HEK293T (cell line): ENCODE measurements at regions not wholly inside any gene's neighbourhood (a gene's known extent, or its start where the extent isn't known, plus 50 kb on each side); places are given as distances from the start of the nearest gene placed in this dataset.

Experiments
- CTCF ChIA-PET: fragments of 350-600 bp; formaldehyde crosslinking; extraction: SDS; loops from one replicate; lab custom pipeline; 2021; ENCODE audit warnings: antibody characterized with exemption, inconsistent platforms; lab: Yijun Ruan, JAX
- POLR2A ChIA-PET: fragments of 350-600 bp; formaldehyde crosslinking; extraction: SDS; loops from one replicate; lab custom pipeline; 2020; ENCODE audit warnings: antibody characterized with exemption, inconsistent platforms; lab: Yijun Ruan, JAX
- DNase-seq: peaks from one replicate; pipeline ENCODE4 v3.0.0; 2012; ENCODE audit warnings: mixed read lengths; ENCODE audit errors: extremely low spot score
- ARNT ChIP-seq: fragments of 450-650 bp; IDR thresholded peaks from 2 replicates; pipeline ENCODE4 v1.6.1; 2017; ENCODE audit warnings: mild to moderate bottlenecking
- BHLHE40 ChIP-seq: fragments of 450-650 bp; IDR thresholded peaks from 2 replicates; pipeline ENCODE4 v1.6.1; 2016; ENCODE audit warnings: mild to moderate bottlenecking, moderate library complexity, borderline replicate concordance
- CTBP1 ChIP-seq: fragments of 450-650 bp; IDR thresholded peaks from 2 replicates; pipeline ENCODE4 v1.6.1; 2016; ENCODE audit warnings: borderline replicate concordance
- ELF4 ChIP-seq: fragments of 450-650 bp; IDR thresholded peaks from 2 replicates; pipeline ENCODE4 v1.6.1; 2017; ENCODE audit warnings: antibody characterized with exemption
- FOXA1 ChIP-seq: fragments of 450-650 bp; IDR thresholded peaks from 2 replicates; pipeline ENCODE4 v1.6.1; 2016; ENCODE audit warnings: mild to moderate bottlenecking
- FOXK2 ChIP-seq: fragments of 450-650 bp; IDR thresholded peaks from 2 replicates; pipeline ENCODE4 v1.6.1; 2016; ENCODE audit warnings: mild to moderate bottlenecking
- FOXM1 ChIP-seq: fragments of 450-650 bp; IDR thresholded peaks from 2 replicates; pipeline ENCODE4 v1.6.1; 2017; ENCODE audit warnings: mild to moderate bottlenecking, borderline replicate concordance
- HDGF ChIP-seq: fragments of 450-650 bp; IDR thresholded peaks from 2 replicates; pipeline ENCODE4 v1.6.1; 2017; ENCODE audit warnings: antibody characterized with exemption, borderline replicate concordance
- L3MBTL2 ChIP-seq: fragments of 450-650 bp; conservative IDR thresholded peaks from 2 replicates; pipeline ENCODE4 v1.6.1; 2016; ENCODE audit warnings: mild to moderate bottlenecking
- LEF1 ChIP-seq: fragments of 450-650 bp; IDR thresholded peaks from 2 replicates; pipeline ENCODE4 v1.6.1; 2017; ENCODE audit warnings: mild to moderate bottlenecking, borderline replicate concordance
- NFRKB ChIP-seq: fragments of 450-650 bp; IDR thresholded peaks from 2 replicates; pipeline ENCODE4 v1.6.1; 2016; ENCODE audit warnings: mild to moderate bottlenecking, moderate library complexity
- SP1 ChIP-seq: fragments of 450-650 bp; IDR thresholded peaks from 2 replicates; pipeline ENCODE4 v1.6.1; 2017
- SUZ12 ChIP-seq: fragments of 450-650 bp; IDR thresholded peaks from 2 replicates; pipeline ENCODE4 v1.6.1; 2016; ENCODE audit warnings: mild to moderate bottlenecking
- TARDBP ChIP-seq: fragments of 450-650 bp; IDR thresholded peaks from 2 replicates; pipeline ENCODE4 v1.6.1; 2016
- ZNF384 ChIP-seq: fragments of 450-650 bp; IDR thresholded peaks from 2 replicates; pipeline ENCODE4 v1.6.1; 2016
- TF ChIP-seq, protein P1 (sequence below): fragments of 450-650 bp; IDR thresholded peaks from 2 replicates; pipeline ENCODE4 v1.6.1; 2016

DNA sequence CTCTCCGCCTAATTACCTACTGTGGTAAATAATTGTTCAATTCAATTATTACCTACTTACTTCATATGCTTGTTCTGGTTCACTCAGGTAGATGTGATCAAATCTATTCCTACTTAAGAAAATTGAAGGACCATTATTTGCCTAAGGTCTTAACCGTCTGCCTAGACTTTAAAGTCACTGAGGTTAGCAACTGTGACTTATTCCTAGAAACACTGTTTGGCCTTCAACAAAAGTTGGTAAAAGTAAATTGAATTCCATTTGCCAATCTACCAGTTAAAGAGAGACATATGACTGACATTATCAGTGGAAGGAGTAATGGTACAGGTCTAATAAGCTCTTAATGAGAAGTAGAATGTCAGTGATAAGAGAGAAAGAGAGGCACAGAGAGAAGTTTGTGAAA, 491.5 kb downstream of the NYAP2 start:
- ChIA-PET CTCF (no interaction called here), POLR2A (no interaction called here)
- TF ChIP-seq SUZ12: no peak
- TF ChIP-seq BHLHE40: no peak
- TF ChIP-seq ELF4: no peak
- TF ChIP-seq ZNF384: no peak
- TF ChIP-seq FOXM1: no peak
- no peak for TF ChIP-seq CTBP1
- TF ChIP-seq ARNT: no peak
- no peak for TF ChIP-seq FOXK2
- TF ChIP-seq SP1: no peak
- no peak for TF ChIP-seq LEF1
- TF ChIP-seq FOXA1: no peak
- no peak for TF ChIP-seq TARDBP
- TF ChIP-seq L3MBTL2: no peak
- TF ChIP-seq, protein P1, sequence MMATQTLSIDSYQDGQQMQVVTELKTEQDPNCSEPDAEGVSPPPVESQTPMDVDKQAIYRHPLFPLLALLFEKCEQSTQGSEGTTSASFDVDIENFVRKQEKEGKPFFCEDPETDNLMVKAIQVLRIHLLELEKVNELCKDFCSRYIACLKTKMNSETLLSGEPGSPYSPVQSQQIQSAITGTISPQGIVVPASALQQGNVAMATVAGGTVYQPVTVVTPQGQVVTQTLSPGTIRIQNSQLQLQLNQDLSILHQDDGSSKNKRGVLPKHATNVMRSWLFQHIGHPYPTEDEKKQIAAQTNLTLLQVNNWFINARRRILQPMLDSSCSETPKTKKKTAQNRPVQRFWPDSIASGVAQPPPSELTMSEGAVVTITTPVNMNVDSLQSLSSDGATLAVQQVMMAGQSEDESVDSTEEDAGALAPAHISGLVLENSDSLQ: no peak
- no peak for TF ChIP-seq NFRKB
- no peak for DNase-seq

DNA sequence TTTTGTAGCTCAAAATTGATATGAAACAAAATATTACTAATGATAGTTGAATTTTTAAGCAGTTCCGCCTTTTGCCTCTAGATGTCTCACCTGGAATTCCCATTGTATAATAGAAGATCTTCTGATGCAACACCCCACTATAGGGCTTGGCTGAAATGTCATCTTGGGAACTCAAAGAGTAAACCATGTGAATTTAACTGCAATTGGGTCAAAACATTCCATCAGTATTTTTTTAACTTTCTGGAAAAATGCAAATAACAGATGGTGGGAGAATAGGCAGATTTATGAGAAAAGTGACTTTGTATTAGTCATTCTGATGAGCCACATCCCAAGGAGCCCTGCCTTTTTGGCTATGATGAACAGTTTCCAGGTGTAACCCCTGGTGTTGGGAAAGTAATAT, 489.9 kb downstream of the NYAP2 start:
- CTCF ChIA-PET: interaction anchor here (1.1 kb wide), 1 partner anchor 913 kb away, joined by 3 read pairs; no protein-coding TSS in a partner anchor
- DNase-seq: peak; percentile 10
- TF ChIP-seq LEF1 (no peak), HDGF (no peak), NFRKB (no peak), FOXK2 (no peak), FOXM1 (no peak), ARNT (no peak), L3MBTL2 (no peak), ZNF384 (no peak), SUZ12 (no peak), CTBP1 (no peak), BHLHE40 (no peak), FOXA1 (no peak), SP1 (no peak), ELF4 (no peak), TARDBP (no peak)
- TF ChIP-seq, protein P1: no peak
- POLR2A ChIA-PET: no interaction called here

DNA sequence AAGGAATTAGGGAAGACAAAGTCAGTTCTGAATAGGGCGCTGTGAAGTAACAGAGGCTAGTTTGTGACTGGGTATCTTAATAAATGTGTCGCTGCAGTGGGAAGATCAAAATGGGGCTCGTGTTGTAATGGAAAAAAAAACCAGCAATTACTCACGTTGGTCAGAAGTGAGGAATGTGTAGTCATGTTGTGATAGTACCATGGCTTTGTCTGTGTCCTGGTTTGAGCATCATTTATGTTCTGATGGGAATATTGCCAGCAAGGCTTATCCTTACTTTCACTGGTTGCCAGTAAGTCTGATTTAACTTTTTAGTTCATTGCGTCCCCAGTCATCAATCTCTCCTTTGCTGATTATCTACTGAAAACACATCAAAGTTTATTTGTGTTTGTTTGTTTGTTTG, 467.6 kb downstream of the NYAP2 start:
- no peak for DNase-seq
- TF ChIP-seq ARNT (no peak), CTBP1 (no peak), FOXM1 (no peak), FOXK2 (no peak), HDGF (no peak), NFRKB (no peak), SP1 (no peak), ELF4 (no peak), SUZ12 (no peak)
- POLR2A ChIA-PET: no interaction called here
- CTCF ChIA-PET: no interaction called here

DNA sequence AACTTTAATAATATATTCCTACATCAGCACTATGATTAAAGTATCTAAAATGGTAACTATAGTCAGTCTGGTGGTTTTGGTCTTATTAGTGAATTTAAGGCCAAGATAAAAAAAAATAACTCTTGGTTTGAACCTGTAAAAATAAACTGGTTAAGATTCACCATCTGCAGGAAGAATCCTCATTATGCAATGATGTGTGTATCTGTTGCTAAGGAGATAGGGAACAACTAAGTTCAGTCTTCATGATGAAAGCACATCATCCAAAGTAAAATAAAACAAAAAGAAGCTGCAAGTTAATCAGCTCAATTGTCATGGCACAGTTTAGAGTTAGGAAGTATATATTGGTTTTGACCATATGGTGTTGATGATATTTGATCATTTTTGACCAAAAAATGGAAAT, 466.0 kb downstream of the NYAP2 start:
- ChIA-PET CTCF (no interaction called here), POLR2A (no interaction called here)
- no peak for DNase-seq
- TF ChIP-seq LEF1: no peak
- no peak for TF ChIP-seq BHLHE40
- TF ChIP-seq FOXK2: no peak
- TF ChIP-seq ELF4: no peak
- TF ChIP-seq SP1: no peak
- TF ChIP-seq FOXA1: no peak
- no peak for TF ChIP-seq FOXM1
- TF ChIP-seq, protein P1: no peak
- no peak for TF ChIP-seq NFRKB
- TF ChIP-seq L3MBTL2: no peak
- no peak for TF ChIP-seq CTBP1
- TF ChIP-seq ARNT: no peak
- no peak for TF ChIP-seq ZNF384
- no peak for TF ChIP-seq SUZ12

DNA sequence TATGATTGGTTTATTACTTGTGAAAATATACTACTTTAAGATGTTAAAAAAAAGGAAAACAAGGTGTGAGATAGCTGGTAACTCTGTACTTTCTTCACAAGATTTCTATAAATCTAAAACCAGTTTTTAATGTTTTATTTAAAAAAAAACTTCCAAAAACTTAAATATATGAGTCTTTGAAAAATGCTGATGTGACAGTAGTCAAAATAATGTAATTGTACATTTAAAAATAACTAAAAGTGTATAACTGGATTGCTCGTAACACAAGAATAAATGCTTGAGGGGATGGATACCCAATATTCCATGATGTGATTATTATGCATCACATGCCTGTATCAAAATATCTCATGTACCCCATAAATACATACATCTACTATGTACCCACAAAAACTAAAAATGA, 464.9 kb downstream of the NYAP2 start:
- no peak for TF ChIP-seq NFRKB
- TF ChIP-seq, protein P1: no peak
- DNase-seq: no peak
- ChIA-PET CTCF (no interaction called here), POLR2A (no interaction called here)

DNA sequence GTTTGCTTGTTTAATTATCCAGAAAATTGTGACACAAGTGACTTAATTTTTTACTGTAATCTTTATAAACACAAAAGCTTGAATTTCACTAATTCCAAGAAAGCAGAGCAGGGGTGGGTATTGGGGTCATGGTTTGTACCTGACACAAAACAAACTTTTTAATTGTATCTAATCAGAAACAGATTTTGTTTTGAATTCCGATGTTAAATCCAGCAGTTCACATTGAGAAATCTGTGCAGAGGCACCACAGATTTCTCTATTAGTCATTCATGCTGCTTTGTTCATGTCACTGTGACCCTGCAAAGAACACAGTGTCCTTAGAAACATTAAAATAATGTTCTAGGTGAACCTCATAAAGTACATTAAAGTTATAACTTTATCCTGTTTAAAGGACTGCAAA, 443.4 kb downstream of the NYAP2 start:
- DNase-seq: no peak
- TF ChIP-seq FOXA1: no peak
- CTCF ChIA-PET: no interaction called here
- POLR2A ChIA-PET: no interaction called here
